NCI-H1436 treated with DMSO at 0.1 percent for 48 hours (cell line): ENCODE measurements at regions not wholly inside any gene's neighbourhood (a gene's known extent, or its start where the extent isn't known, plus 50 kb on each side); places are given as distances from the start of the nearest gene placed in this dataset.
"Not testable (repeated sequence)": the region's sequence is repeated elsewhere in the genome, so short reads cannot be mapped to it uniquely, and the experiment has no call there.

ENCODE experiments used
- DNase-seq: peaks from one replicate; lab custom pipeline; 2025; lab: John Stamatoyannopoulos, UW

DNA sequence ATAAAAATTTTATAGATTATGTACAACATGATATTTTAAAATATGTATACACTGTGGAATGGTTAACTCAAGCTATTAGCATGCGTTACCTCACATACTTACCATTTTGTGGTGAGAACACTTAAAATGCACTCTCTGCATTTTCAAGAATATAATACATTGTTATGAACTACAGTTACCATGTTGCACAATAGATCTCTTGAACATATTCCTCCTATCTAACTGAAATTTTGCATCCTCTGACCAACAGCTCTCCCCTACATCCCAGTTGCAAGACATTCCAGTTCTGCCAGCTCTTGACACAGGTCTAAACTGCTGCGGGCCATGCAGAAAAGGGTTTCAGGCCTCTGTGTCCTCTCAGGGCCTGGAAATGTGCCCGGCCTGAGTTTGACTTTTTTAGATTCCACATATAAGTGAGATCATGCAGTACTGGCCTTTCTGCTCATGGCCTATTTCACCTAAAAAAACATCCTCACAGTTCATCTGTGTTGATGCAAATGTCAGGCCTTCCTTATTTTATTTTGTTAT, 113.7 kb downstream of the CDCA7 start:
- DNase-seq: no peak

DNA sequence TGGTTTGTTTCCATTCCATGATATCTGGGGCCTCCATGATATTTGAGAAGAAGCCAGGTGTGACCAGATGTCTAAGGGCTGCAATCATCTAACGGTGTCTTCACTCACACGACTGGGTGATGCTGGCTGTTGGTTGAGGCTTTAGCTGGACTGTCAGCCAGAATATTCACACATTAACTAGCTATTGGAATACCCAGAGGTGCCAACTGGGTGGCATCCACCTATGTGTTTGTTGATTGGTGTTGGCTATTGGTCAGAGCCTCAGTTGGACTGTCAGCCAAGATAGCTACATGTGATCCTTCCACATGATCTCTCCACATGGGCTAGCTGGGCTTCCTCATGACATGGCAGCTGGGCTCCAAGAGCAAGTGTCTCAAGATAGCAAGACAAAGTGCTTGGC, 117.4 kb downstream of the CDCA7 start:
- no peak for DNase-seq

DNA sequence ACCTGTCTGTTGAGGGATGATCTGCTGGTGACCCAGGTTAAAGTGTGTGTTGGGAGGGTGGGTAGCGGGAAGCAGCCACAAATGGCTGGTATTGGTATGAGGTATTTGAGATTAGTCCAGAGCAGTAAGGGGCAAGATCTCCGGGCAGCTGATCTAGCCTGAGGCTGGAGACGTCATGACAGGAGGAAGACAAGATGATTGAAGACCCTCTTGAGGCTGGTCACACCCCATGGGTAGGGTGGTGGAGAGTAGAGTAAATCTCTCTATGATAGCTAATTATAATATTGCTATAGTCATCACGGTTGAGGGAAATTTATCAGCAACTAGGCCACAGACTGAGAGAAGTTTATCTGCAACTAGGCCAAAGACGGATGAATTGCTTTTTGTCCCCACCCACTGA, 128.5 kb downstream of the CDCA7 start:
- no peak for DNase-seq

GRCh38 chr2:173488861-173489260, 134.2 kb downstream of the CDCA7 start:
- DNase-seq: no peak

DNA sequence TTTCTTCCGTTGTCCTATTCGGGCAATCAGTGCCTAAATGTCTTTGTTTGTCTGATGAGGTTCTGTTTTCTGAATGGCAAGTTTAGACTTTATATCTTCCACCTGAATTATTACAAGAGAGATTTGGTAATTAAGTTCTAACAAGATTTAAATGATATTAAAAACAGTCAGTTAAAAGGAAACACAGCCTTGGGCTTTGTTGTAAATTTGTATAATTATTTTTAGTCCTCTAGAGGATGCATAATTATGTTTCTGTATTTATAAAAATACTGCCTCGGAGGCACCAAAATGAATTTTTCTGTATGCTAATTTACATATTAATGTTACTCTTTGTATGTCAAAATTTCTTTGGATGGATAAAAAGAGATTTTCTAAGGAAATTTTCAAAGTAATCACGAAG, 136.7 kb downstream of the CDCA7 start:
- DNase-seq: no peak

DNA sequence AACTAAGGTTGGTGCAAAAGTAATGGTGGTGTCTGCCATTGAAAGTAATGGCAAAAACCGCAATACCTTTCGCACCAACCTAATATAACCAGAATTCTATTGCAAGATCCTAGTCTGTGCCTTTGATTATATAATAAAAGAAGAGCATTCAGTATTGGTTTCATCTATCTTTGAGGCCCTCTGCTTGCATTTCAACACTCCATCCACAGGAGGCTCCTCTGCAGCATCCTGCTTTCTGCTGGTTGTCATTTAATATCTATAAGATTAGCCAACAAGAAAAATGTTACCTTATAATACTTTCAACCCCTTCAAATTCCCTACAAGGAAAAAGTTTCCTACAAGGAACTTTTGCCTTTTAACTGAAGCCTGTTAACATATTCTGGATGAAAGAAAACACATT, 139.2 kb downstream of the CDCA7 start:
- DNase-seq: no peak

DNA sequence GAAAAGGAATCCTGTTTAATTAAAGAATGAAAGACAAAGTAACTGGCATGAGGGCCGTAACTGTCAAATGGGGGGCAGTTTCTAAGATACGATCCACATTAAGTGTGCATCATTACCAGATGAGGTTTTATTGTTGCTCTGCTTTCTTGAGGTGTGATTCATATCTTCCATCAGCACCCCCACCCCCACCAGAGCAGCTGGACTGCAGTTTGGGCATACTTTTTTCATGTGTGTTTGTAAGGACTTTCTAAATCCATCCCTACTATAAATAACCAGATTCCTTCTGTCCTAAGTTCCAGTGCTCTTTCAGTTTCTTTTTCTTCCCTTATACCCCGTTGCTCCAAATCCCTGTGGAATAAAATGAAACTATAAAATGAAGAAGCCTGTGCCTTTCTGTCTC, 142.1 kb downstream of the CDCA7 start:
- no peak for DNase-seq

DNA sequence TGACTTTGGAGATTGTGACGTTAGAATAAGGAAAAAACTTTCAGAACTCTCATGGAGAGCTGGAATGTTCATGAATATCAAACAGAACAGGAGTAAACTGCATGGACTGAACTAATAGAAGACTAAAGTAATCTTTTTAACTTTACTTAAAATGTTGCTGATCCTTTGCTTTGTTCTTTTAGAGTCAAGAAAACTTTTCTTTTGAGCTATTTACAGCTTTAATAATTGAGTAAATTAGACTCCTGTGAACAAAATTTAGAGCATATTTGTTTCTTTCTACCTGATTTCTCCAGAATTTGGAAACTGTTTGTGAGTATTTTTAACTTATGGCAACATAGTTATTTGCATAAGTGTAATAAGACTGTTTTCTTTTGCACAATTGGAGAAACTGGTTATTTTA, 146.3 kb downstream of the CDCA7 start:
- no peak for DNase-seq

DNA sequence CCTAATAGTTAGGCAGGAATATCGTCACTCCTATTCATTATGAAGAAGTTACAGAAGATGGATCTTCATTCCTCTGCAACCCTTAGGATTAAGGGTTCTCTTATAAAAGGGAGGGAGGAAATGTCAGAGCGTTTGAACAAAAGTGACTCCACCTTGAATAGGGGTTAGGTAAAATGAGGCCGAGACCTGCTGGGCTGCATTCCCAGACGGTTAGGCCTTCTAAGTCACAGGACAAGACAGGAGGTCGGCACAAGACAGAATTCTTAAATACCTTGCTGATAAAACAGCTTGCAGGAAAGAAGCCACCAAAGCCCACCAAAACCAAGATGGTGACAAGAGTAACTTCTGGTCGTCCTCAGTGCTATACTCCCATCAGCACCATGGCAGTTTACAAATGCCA, 147.6 kb downstream of the CDCA7 start:
- no peak for DNase-seq

GRCh38 chr2:173511357-173511756, 156.7 kb downstream of the CDCA7 start:
- peak; percentile 8 for DNase-seq

- no peak for DNase-seq
Measured at GRCh38 chr2:173511942-173512341, 157.3 kb downstream of the CDCA7 start.

DNA sequence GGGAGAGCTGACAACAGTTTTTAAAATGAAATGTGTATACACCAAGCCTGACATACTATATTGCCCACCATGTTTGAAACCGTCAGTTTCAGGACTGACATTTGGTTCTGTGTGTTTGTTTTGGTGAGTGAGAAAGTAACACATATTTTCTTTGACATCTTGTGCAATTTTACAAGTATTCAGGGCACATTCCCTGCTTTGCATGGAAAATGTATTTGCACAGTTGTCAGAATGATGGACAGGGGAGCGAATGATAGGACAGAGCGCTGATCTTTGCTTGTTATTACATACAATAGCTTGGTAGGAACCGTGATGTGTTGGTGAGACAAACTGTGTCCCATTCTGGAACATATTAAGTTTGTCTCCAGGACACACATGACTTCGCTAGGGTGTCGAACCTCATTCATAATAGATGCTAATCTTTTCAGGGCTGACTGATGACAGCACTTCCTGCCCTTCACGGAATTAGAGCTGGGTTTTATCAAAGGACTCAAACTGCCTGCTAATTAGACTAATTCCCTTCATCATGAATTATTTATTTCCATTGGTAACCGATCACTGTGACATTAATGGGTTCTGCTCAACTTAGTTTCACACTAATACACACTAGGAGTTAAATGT, 158.5 kb downstream of the CDCA7 start:
- DNase-seq: no peak

GRCh38 chr2:173520918-173521317, 166.2 kb downstream of the CDCA7 start:
- DNase-seq: no peak

- DNase-seq: no peak
Measured at GRCh38 chr2:173521450-173522192, 166.9 kb downstream of the CDCA7 start.

- no peak for DNase-seq
Measured at GRCh38 chr2:173523497-173523896, 168.8 kb downstream of the CDCA7 start.

DNA sequence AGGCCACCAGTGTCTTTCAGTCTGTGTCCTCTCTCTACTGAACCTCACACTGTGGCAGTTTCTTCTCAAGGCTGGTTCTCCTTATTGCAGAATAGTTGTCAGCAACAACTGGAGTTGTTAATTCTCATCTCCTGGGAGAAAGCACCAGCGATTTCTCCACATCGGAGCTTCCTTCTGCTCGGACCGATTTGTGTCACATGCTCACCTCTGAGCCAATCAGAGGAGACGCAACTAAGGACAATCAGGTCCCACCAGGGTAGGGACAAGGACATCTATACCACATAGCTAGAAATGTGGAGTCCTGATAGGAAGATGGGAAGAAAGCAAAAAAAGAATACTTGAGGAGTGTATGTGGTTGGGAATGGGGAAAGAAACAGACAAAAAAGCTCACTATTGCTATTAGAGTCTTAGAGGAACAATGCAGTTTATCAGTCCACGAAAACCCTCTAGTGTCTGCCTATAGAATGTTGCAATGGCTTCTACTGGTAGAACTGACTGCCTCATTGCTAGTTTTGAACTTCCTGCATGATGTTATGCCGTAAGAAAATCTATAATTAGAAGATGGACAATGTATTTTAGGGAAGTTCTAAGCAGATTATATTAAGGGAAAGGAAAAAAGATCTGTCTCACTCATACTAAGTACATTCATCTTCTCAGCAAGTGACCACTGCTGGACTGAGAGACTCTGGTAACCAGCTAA, 169.7 kb downstream of the CDCA7 start:
- DNase-seq: no peak

GRCh38 chr2:173532732-173533531, 178.3 kb downstream of the CDCA7 start:
- DNase-seq: not testable (repeated sequence)

DNA sequence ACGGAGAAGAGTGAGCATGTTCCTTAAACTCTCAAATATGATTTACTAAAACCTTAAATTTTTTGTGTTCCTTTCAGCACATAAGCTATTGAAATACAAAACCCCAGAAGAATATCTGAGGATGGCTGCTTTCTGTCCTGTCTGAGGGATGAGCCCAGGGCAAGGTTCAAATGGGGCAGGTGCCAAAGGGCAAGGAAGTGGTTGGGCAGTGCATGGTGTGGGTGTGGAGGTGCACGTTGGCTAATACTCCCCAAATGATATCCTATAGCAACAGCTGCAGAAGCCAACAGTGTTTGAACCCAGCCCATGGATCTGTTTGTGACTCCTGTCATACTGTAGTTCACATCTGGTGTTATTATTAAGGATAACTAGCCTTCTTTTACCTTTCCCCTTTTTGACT, 183.0 kb downstream of the CDCA7 start:
- DNase-seq: no peak

- no peak for DNase-seq
Measured at GRCh38 chr2:173539615-173540014, 184.9 kb downstream of the CDCA7 start.

DNA sequence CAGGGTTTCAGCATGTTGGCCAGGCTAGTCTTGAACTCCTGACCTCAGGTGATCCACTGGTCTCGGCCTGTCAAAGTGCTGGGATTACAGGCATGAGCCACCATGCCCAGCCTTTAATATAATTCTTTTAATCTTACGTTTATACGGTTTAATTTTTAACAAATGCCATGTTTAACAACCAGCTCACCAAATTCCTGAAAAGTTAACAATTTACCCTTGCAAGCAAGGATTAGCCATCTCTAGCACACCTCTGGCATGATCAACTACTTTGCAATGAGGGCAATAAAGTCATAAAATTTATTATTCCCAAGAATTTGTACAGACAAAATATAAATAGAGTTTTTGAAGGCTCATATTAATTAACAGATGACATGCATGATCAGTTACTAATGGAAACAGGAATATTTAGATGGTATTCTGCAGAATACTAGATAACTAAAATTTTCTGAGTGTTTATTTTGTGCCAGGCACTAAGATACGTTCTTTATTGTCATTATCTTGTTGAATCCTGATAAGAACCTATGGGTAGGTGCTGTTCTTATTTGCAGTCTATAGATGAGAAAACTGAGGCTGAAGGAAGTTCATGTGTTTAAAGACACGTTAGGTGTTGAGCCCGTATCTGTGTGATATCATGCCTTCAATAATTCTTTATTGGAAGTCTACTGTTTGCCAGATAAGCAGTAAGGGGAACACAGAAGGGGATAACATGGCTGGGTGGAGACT, 190.1 kb downstream of the CDCA7 start:
- no peak for DNase-seq

GRCh38 chr2:173545364-173545763, 190.7 kb downstream of the CDCA7 start:
- DNase-seq: no peak

DNA sequence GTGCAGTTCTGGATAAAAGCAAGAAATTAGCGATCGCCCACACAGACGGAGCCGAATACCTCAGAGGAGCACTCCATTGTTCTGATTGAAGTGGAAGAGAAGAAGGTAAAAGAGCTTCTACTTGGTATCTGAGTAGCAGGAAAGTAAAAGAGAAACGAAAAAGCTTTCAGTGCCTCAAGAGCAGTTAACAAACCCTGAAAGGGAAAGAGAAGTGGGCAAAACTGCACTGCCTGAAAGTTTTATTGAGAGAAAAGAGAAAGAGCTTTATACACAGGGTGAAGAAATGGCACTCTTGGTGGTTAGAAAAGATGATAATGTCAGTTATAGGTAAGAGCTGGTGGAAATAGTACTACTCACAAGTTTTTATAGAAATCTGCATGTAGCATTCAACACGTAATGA, 192.8 kb downstream of the CDCA7 start:
- no peak for DNase-seq
